VCaP (cell line): ENCODE measurements at regions not wholly inside any gene's neighbourhood (a gene's known extent, or its start where the extent isn't known, plus 50 kb on each side); places are given as distances from the start of the nearest gene placed in this dataset.

Experiments used
- H3K27ac ChIP-seq: fragments of 450-650 bp; 2 replicates; pipeline ENCODE4 v1.5.1; 2017
- CTCF ChIP-seq: fragments of 450-650 bp; conservative IDR thresholded peaks from 2 replicates; pipeline ENCODE4 v1.5.1; 2017; ENCODE audit warnings: mild to moderate bottlenecking, moderate library complexity

GRCh38 chr3:89971329-89971728 lies 863.9 kb downstream of the EPHA3 start:
- no peak for TF ChIP-seq CTCF
- H3K27ac ChIP-seq = no peak overlapping the region

DNA sequence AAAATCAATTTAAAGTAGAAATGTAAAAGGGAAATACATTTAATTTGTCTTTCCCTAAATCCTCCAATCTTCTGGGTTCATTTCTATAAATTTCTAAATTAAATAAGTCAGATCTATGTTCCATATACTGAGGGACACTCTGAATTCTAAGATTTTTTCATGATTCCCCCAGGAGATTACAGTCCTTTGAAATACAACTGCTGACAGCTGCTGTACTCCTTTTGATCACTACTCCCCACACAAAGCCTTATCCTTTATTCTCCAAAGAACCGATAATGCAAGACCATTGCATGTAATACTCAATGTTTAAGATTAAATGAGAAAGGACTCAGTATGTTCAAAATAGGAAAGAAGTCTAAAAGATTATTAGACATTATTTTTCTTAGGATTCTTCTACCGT lies 865.7 kb downstream of the EPHA3 start:
- no peak overlapping the region for H3K27ac ChIP-seq
- no peak for TF ChIP-seq CTCF

- no peak overlapping the region for H3K27ac ChIP-seq
- TF ChIP-seq CTCF = no peak
Measured at GRCh38 chr3:89974903-89975519, 867.6 kb downstream of the EPHA3 start.

GRCh38 chr3:89983449-89983848 lies 876.0 kb downstream of the EPHA3 start:
- no peak overlapping the region for H3K27ac ChIP-seq
- TF ChIP-seq CTCF = no peak

DNA sequence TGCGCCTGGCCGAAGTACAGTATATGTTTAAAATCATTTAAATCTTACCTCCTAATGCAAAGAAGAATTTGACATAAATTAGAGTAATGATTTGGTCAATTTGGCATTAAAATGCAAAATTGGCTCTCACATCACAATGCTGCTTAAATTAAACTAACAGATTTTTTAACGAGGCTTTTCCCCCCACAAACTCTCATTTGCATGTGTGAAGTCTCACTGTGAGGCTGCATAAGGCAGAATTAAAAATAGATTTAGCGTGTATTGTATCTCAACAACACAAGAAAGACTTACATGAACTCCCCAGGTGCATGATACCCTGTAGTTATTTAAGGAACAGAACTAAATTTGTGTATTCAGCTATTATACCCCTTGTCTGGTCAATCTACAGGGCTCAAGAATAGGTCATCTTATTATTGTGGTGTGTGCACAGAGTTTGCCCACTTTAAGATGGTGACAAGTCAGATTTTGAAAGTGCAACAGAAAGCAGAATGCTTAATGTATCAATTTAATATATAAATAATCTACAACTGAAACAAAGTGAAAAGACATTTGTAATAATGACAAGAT lies 897.9 kb downstream of the EPHA3 start:
- no peak overlapping the region for H3K27ac ChIP-seq
- TF ChIP-seq CTCF = no peak

DNA sequence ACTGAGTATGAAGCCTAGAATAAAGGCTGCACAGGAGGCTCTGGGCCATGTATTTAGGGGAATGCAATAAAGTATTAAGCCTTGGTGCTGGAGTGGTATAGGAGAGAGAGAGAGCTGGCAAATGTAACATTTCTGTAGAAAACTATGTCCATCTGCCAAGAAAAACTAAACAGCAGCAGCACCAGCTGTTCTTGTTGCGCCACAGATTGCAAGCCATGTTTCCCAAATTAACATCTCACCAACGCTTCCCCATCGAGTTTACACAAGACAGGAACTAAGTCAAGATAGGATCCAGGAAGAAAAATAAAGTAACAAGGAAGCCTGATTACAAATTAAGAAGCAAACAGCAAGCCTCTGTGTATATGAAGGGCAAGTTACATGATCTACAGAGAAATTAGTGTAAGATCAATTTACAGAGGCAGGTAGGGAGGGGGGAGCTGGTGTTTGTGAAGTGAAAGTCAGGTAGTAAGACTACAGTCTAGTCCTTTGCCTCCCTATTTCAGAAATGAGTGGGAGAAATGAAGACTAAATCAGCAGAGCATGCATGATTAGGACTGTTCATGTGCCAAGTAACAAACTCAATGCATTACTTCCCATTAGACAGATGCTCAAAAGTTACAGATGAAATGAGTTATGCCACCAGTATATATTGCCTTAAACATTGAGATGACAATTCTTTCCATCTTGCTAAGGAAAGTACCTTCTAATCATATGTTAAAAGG lies 900.5 kb downstream of the EPHA3 start:
- no peak overlapping the region for H3K27ac ChIP-seq
- no peak for TF ChIP-seq CTCF

DNA sequence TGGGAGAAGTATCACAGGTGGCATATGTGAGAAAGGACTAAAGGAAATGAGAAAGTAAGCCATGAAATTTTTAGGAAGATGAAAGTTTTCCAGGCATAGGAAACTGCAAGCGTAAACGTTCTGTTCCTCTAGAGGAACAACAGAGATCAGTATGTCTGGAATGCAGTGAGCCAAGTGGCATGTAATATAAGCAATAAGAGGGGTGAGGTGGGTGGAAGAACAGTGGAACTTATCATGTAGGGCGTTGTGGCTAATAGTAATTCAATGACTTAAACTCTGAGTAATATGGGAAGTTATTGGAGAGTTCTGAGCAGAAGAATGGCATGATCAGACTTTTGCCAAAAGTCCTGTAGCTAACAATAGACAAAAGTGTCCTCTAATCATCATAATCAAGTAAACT lies 902.9 kb downstream of the EPHA3 start:
- H3K27ac ChIP-seq = no peak overlapping the region
- no peak for TF ChIP-seq CTCF
